CD14-positive monocyte (primary cell): ENCODE measurements at regions not wholly inside any gene's neighbourhood (a gene's known extent, or its start where the extent isn't known, plus 50 kb on each side); places are given as distances from the start of the nearest gene placed in this dataset.

Source experiments
- DNase-seq, 3 donors: peaks; one replicate each; pipeline ENCODE4 v3.0.0-alpha.2; 2011 to 2022
- H2AFZ ChIP-seq: 2 replicates; pipeline ENCODE4 v1.6.0; 2012; ENCODE audit warnings: mild to moderate bottlenecking, low read depth, low read length, inconsistent platforms; ENCODE audit not compliant: insufficient read depth, poor library complexity, severe bottlenecking
- H3K27ac ChIP-seq, 2 donors: 1 replicate in 1 of 2; 2 replicates in 1 of 2; pipeline ENCODE4 v1.5.1; 2012 to 2013; ENCODE audit warnings: low read length in 2 of 2, control low read depth in 1 of 2, inconsistent platforms in 1 of 2, low read depth in 1 of 2, mild to moderate bottlenecking in 1 of 2
- H3K27me3 ChIP-seq, 2 donors: one replicate each; pipeline versions ENCODE4 v1.6.0 to v1.6.1; 2011 to 2013; ENCODE audit warnings: low read length in 2 of 2; ENCODE audit not compliant: control insufficient read depth in 2 of 2, insufficient read depth in 2 of 2
- H3K36me3 ChIP-seq, 2 donors: replicated peaks in 1 of 2; 1 replicate in 1 of 2; 2 replicates in 1 of 2; pipeline versions ENCODE4 v1.5.1 to v1.6.1; 2012 to 2013; ENCODE audit warnings: low read length in 2 of 2, control low read depth in 1 of 2, inconsistent platforms in 1 of 2, mild to moderate bottlenecking in 1 of 2; ENCODE audit not compliant: insufficient read depth in 2 of 2, control insufficient read depth in 1 of 2
- H3K4me1 ChIP-seq, 2 donors: 1 replicate in 1 of 2; 2 replicates in 1 of 2; pipeline versions ENCODE4 v1.5.1 to v1.6.1; 2012 to 2013; ENCODE audit warnings: low read length in 2 of 2, control low read depth in 1 of 2, inconsistent platforms in 1 of 2, mild to moderate bottlenecking in 1 of 2, moderate library complexity in 1 of 2; ENCODE audit not compliant: insufficient read depth in 2 of 2, control insufficient read depth in 1 of 2
- H3K4me2 ChIP-seq: replicated peaks from 2 replicates; pipeline ENCODE3; 2012; ENCODE audit warnings: low read length, moderate library complexity, mild to moderate bottlenecking; ENCODE audit not compliant: poor library complexity, severe bottlenecking; ENCODE audit errors: extremely low read depth
- H3K4me3 ChIP-seq, 3 experiments: fragments of 200-600 bp in 1 of 3; sonication (generic) in 1 of 3; replicated peaks in 1 of 3; 1 replicate in 2 of 3; 2 replicates in 1 of 3; pipeline ENCODE4 v1.5.1; 2011 to 2013; ENCODE audit warnings: low read length in 3 of 3, mild to moderate bottlenecking in 3 of 3, control low read depth in 2 of 3, low read depth in 2 of 3, inconsistent platforms in 1 of 3, moderate library complexity in 1 of 3
- H3K79me2 ChIP-seq: 2 replicates; pipeline ENCODE4 v1.6.0; 2012; ENCODE audit warnings: mild to moderate bottlenecking, control low read depth, inconsistent platforms, low read length, moderate library complexity; ENCODE audit not compliant: insufficient read depth
- H3K9ac ChIP-seq: 2 replicates; pipeline ENCODE4 v1.6.0; 2017; ENCODE audit warnings: low read length, mild to moderate bottlenecking; ENCODE audit not compliant: insufficient read depth, poor library complexity, severe bottlenecking
- H3K9me3 ChIP-seq, 2 donors: replicated peaks in 1 of 2; 1 replicate in 1 of 2; 2 replicates in 1 of 2; pipeline versions ENCODE4 v1.5.1 to v1.6.1; 2012 to 2013; ENCODE audit warnings: low read length in 2 of 2, control low read depth in 1 of 2; ENCODE audit not compliant: control insufficient read depth in 1 of 2, insufficient read depth in 1 of 2
- H4K20me1 ChIP-seq: 2 replicates; pipeline ENCODE4 v1.6.0; 2012; ENCODE audit warnings: mild to moderate bottlenecking, low read length, control low read depth, moderate library complexity; ENCODE audit not compliant: insufficient read depth
- H3K27ac Mint-ChIP-seq, 7 donors: one replicate each; pipeline ENCODE4 v1.8.0; 2020; ENCODE audit warnings: mild to moderate bottlenecking in 7 of 7, mixed read lengths in 7 of 7, moderate library complexity in 6 of 7, inconsistent platforms in 2 of 7
- H3K27me3 Mint-ChIP-seq, 3 donors: one replicate each; pipeline ENCODE4 v1.8.0; 2021 to 2022; ENCODE audit warnings: low read depth in 3 of 3, mild to moderate bottlenecking in 3 of 3, mixed read lengths in 3 of 3, moderate library complexity in 3 of 3, inconsistent platforms in 1 of 3
- H3K36me3 Mint-ChIP-seq, 2 donors: one replicate each; pipeline ENCODE4 v1.8.0; 2020; ENCODE audit warnings: mixed read lengths in 2 of 2, inconsistent platforms in 1 of 2, mild to moderate bottlenecking in 1 of 2
- H3K4me1 Mint-ChIP-seq: one replicate; pipeline ENCODE4 v1.8.0; 2020; ENCODE audit warnings: mild to moderate bottlenecking, mixed read lengths
- H3K4me3 Mint-ChIP-seq, 2 donors: one replicate each; pipeline ENCODE4 v1.8.0; 2020; ENCODE audit warnings: mild to moderate bottlenecking in 2 of 2, mixed read lengths in 2 of 2, moderate library complexity in 1 of 2
- H3K9me3 Mint-ChIP-seq, 7 donors: one replicate each; pipeline ENCODE4 v1.8.0; 2020 to 2022; ENCODE audit warnings: mixed read lengths in 7 of 7, mild to moderate bottlenecking in 6 of 7, moderate library complexity in 6 of 7, inconsistent platforms in 2 of 7
- CTCF ChIP-seq: fragments of 200-600 bp; IDR thresholded peaks from one replicate; pipeline ENCODE4 v1.8.0; 2022; ENCODE audit warnings: antibody characterized with exemption, mild to moderate bottlenecking
- WGBS: methylation state at CpG from one replicate; pipeline ENCODE4 v1.1.5; 2013; ENCODE audit warnings: missing lambda C conversion rate; ENCODE audit not compliant: insufficient coverage; 5-methylcytosine and 5-hydroxymethylcytosine counted together
- intact Hi-C, 2 donors: fragments of 100-400 bp; cut with micrococcal nuclease; formaldehyde crosslinking; loops; one replicate each; pipeline versions ENCODE4 v1.15.0 to v1.15.1; 2023

GRCh38 chr12:126847005-126847629 is 1419.9 kb upstream of the TMEM132C start:
- Histone ChIP-seq H3K4me2 (no peak overlapping the region), H2AFZ (no peak overlapping the region), H3K27me3 (no peaks in the 10 kb centered on the region), H3K27ac (no peak overlapping the region), H4K20me1 (no peaks in the 10 kb centered on the region), H3K9ac (no peak overlapping the region), H3K9me3 (no peaks in the 10 kb centered on the region), H3K4me1 (no peaks in the 10 kb centered on the region), H3K36me3 (no peaks in the 10 kb centered on the region), H3K79me2 (no peaks in the 10 kb centered on the region), H3K4me3 (no peak overlapping the region)
- intact Hi-C loops = no loop called here
- no peak for DNase-seq
- no peak for TF ChIP-seq CTCF
- no peak overlapping the region for H3K27ac Mint-ChIP-seq
- no peak overlapping the region for H3K4me3 Mint-ChIP-seq
- no peaks in the 10 kb centered on the region for H3K36me3 Mint-ChIP-seq
- no peaks in the 10 kb centered on the region for H3K4me1 Mint-ChIP-seq
- WGBS = no CpG with 5 or more reads among the region's 5 CpGs
- peaks cover 0 to 2% (median 0%) of the 10 kb centered on the region in 3 donors for H3K27me3 Mint-ChIP-seq
- H3K9me3 Mint-ChIP-seq = peaks cover 0 to 9% (median 3%) of the 10 kb centered on the region in 7 donors

GRCh38 chr12:126855768-126856167 is 1411.2 kb upstream of the TMEM132C start:
- H3K36me3 Mint-ChIP-seq = no peaks in the 10 kb centered on the region
- DNase-seq = no peak
- H3K4me3 Mint-ChIP-seq = no peak overlapping the region
- Histone ChIP-seq H3K9ac (no peak overlapping the region), H3K4me3 (no peak overlapping the region), H3K4me2 (no peak overlapping the region), H2AFZ (no peak overlapping the region), H3K27me3 (no peaks in the 10 kb centered on the region), H3K4me1 (no peaks in the 10 kb centered on the region), H3K27ac (no peak overlapping the region), H3K9me3 (no peaks in the 10 kb centered on the region), H3K36me3 (no peaks in the 10 kb centered on the region), H4K20me1 (no peaks in the 10 kb centered on the region), H3K79me2 (no peaks in the 10 kb centered on the region)
- peaks cover 0 to 9% (median 2%) of the 10 kb centered on the region in 7 donors for H3K9me3 Mint-ChIP-seq
- intact Hi-C loops = no loop called here
- no peak overlapping the region for H3K27ac Mint-ChIP-seq
- peaks cover 0 to 3% (median 3%) of the 10 kb centered on the region in 3 donors for H3K27me3 Mint-ChIP-seq
- no peak for TF ChIP-seq CTCF
- H3K4me1 Mint-ChIP-seq = no peaks in the 10 kb centered on the region
